Right lobe of liver (tissue), 4 donors: ENCODE measurements at regions not wholly inside any gene's neighbourhood (a gene's known extent, or its start where the extent isn't known, plus 50 kb on each side); places are given as distances from the start of the nearest gene placed in this dataset.

Experiments used
- POLR2A ChIP-seq: fragments of 450-650 bp; IDR thresholded peaks from one replicate; pipeline ENCODE4 v1.6.1; 2017; ENCODE audit warnings: antibody characterized with exemption, mild to moderate bottlenecking
- TF ChIP-seq, protein P1 (sequence below), 4 donors: fragments of 200-600 bp in 3 of 4; fragments of 450-650 bp in 1 of 4; IDR thresholded peaks; one replicate each; pipeline versions ENCODE4 v1.5.1 to v1.8.0; 2016 to 2022; ENCODE audit warnings: antibody characterized with exemption in 4 of 4, mild to moderate bottlenecking in 2 of 4
- donor health status: DM: no; HTN: no; CAD: no.
- donor health status: DM: no; HTN: no; CAD: no.
- donor health status: DM: no; HTN: yes; CAD: no.

DNA sequence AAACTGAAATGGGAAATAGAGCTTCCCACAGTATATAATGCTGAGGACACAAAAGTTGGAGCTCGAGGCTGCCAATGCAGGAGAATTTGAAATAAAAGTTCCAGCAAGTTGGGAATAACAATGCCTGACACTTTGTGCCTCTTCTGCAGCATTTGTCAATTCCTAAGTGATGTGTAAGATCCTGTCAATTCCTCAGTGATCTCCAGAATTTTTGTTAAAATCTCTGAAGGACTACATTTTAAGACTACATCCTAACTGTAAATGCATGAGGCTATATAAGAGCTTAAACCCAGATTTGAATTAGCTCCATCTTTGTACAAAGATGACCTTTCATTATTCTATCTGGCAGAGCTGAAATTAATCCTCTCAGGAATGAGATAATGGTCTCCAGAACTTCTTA lies 208.2 kb downstream of the COL12A1 start:
- TF ChIP-seq, protein P1, sequence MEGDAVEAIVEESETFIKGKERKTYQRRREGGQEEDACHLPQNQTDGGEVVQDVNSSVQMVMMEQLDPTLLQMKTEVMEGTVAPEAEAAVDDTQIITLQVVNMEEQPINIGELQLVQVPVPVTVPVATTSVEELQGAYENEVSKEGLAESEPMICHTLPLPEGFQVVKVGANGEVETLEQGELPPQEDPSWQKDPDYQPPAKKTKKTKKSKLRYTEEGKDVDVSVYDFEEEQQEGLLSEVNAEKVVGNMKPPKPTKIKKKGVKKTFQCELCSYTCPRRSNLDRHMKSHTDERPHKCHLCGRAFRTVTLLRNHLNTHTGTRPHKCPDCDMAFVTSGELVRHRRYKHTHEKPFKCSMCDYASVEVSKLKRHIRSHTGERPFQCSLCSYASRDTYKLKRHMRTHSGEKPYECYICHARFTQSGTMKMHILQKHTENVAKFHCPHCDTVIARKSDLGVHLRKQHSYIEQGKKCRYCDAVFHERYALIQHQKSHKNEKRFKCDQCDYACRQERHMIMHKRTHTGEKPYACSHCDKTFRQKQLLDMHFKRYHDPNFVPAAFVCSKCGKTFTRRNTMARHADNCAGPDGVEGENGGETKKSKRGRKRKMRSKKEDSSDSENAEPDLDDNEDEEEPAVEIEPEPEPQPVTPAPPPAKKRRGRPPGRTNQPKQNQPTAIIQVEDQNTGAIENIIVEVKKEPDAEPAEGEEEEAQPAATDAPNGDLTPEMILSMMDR (IDR thresholded peaks at IDR 0.05), result no peak
- TF ChIP-seq POLR2A, result no peak
